Activated T-cell treated with anti-CD3 and anti-CD28 coated beads, Interleukin-2, amount 50 U/mL, for 4 hours (primary cell): ENCODE measurements at regions not wholly inside any gene's neighbourhood (a gene's known extent, or its start where the extent isn't known, plus 50 kb on each side); places are given as distances from the start of the nearest gene placed in this dataset.
"Not testable (repeated sequence)": the region's sequence is repeated elsewhere in the genome, so short reads cannot be mapped to it uniquely, and the experiment has no call there.

ENCODE experiments used
- ATAC-seq, 2 donors: fragments of 200-7000 bp; cut with Tn5 transposase; one replicate each; pipeline ENCODE4 v1.10.0; 2021
- DNase-seq: peaks from one replicate; pipeline ENCODE4 v3.0.0-alpha.2; 2020
- H3K27me3 Mint-ChIP-seq: one replicate; pipeline ENCODE4 v1.8.0; 2021; ENCODE audit warnings: low read depth, mixed read lengths
- H3K36me3 Mint-ChIP-seq: one replicate; pipeline ENCODE4 v1.8.0; 2022; ENCODE audit warnings: mixed read lengths; ENCODE audit not compliant: insufficient read depth
- H3K4me1 Mint-ChIP-seq: one replicate; pipeline ENCODE4 v1.8.0; 2021; ENCODE audit warnings: low read depth, mixed read lengths
- H3K4me3 Mint-ChIP-seq: one replicate; pipeline ENCODE4 v1.8.0; 2021; ENCODE audit warnings: mild to moderate bottlenecking, moderate library complexity, mixed read lengths
- H3K9me3 Mint-ChIP-seq: one replicate; pipeline ENCODE4 v1.8.0; 2021; ENCODE audit warnings: mixed read lengths

GRCh38 chr1:245084551-245084950, 70.2 kb upstream of the KIF26B start:
- Mint-ChIP-seq H3K4me1 (no peaks in the 10 kb centered on the region), H3K27me3 (no peaks in the 10 kb centered on the region), H3K4me3 (no peak overlapping the region), H3K36me3 (no peaks in the 10 kb centered on the region), H3K9me3 (no peaks in the 10 kb centered on the region)
- no peak for DNase-seq
- no peak for ATAC-seq

GRCh38 chr1:245079021-245079609, 75.7 kb upstream of the KIF26B start:
- Mint-ChIP-seq H3K27me3 (peaks cover 5% of the 10 kb centered on the region), H3K4me1 (no peaks in the 10 kb centered on the region), H3K36me3 (peaks cover 2% of the 10 kb centered on the region), H3K4me3 (no peak overlapping the region), H3K9me3 (no peaks in the 10 kb centered on the region)
- ATAC-seq, result no peak
- no peak for DNase-seq

GRCh38 chr1:245074898-245075297, 79.9 kb upstream of the KIF26B start:
- no peaks in the 10 kb centered on the region for H3K4me1 Mint-ChIP-seq
- peaks cover 11% of the 10 kb centered on the region for H3K36me3 Mint-ChIP-seq
- DNase-seq (no peak), ATAC-seq (no peak)
- no peak overlapping the region for H3K4me3 Mint-ChIP-seq
- H3K9me3 Mint-ChIP-seq, result no peaks in the 10 kb centered on the region
- peaks cover 5% of the 10 kb centered on the region for H3K27me3 Mint-ChIP-seq

GRCh38 chr1:245074232-245074747, 80.5 kb upstream of the KIF26B start:
- Mint-ChIP-seq H3K4me1 (no peaks in the 10 kb centered on the region), H3K9me3 (no peaks in the 10 kb centered on the region), H3K4me3 (no peak overlapping the region), H3K27me3 (peaks cover 5% of the 10 kb centered on the region), H3K36me3 (peaks cover 11% of the 10 kb centered on the region)
- no peak for DNase-seq
- no peak for ATAC-seq

GRCh38 chr1:245070836-245071615, 83.8 kb upstream of the KIF26B start:
- no peaks in the 10 kb centered on the region for H3K27me3 Mint-ChIP-seq
- no peaks in the 10 kb centered on the region for H3K9me3 Mint-ChIP-seq
- ATAC-seq, result no peak
- H3K4me1 Mint-ChIP-seq, result no peaks in the 10 kb centered on the region
- H3K4me3 Mint-ChIP-seq, result no peak overlapping the region
- no peak for DNase-seq
- peaks cover 11% of the 10 kb centered on the region for H3K36me3 Mint-ChIP-seq

GRCh38 chr1:245067257-245067656, 87.5 kb upstream of the KIF26B start:
- ATAC-seq, result no peak
- Mint-ChIP-seq H3K4me3 (no peak overlapping the region), H3K4me1 (no peaks in the 10 kb centered on the region), H3K36me3 (peaks cover 10% of the 10 kb centered on the region), H3K27me3 (no peaks in the 10 kb centered on the region), H3K9me3 (no peaks in the 10 kb centered on the region)
- no peak for DNase-seq

- H3K36me3 Mint-ChIP-seq, result peaks cover 1% of the 10 kb centered on the region
- H3K9me3 Mint-ChIP-seq, result no peaks in the 10 kb centered on the region
- no peaks in the 10 kb centered on the region for H3K27me3 Mint-ChIP-seq
- DNase-seq (no peak), ATAC-seq (no peak)
- H3K4me3 Mint-ChIP-seq, result no peak overlapping the region
- H3K4me1 Mint-ChIP-seq, result no peaks in the 10 kb centered on the region
These were observed 92.0 kb upstream of the KIF26B start for GRCh38 chr1:245062741-245063305.

GRCh38 chr1:245061808-245062207, 93.0 kb upstream of the KIF26B start:
- H3K4me3 Mint-ChIP-seq, DNase-seq, H3K4me1 Mint-ChIP-seq, H3K36me3 Mint-ChIP-seq, ATAC-seq, H3K27me3 Mint-ChIP-seq, H3K9me3 Mint-ChIP-seq: not testable (repeated sequence)

GRCh38 chr1:245060684-245061374, 94.0 kb upstream of the KIF26B start:
- peaks cover 1% of the 10 kb centered on the region for H3K36me3 Mint-ChIP-seq
- H3K27me3 Mint-ChIP-seq, result no peaks in the 10 kb centered on the region
- ATAC-seq, result no peak
- no peak for DNase-seq
- no peaks in the 10 kb centered on the region for H3K4me1 Mint-ChIP-seq
- no peak overlapping the region for H3K4me3 Mint-ChIP-seq
- no peaks in the 10 kb centered on the region for H3K9me3 Mint-ChIP-seq

GRCh38 chr1:245059806-245060424, 94.9 kb upstream of the KIF26B start:
- H3K4me1 Mint-ChIP-seq, result no peaks in the 10 kb centered on the region
- H3K9me3 Mint-ChIP-seq, result no peaks in the 10 kb centered on the region
- no peaks in the 10 kb centered on the region for H3K27me3 Mint-ChIP-seq
- no peak for DNase-seq
- no peak for ATAC-seq
- H3K36me3 Mint-ChIP-seq, result no peaks in the 10 kb centered on the region
- H3K4me3 Mint-ChIP-seq, result no peak overlapping the region

- no peak for ATAC-seq
- no peaks in the 10 kb centered on the region for H3K9me3 Mint-ChIP-seq
- peaks cover 4% of the 10 kb centered on the region for H3K36me3 Mint-ChIP-seq
- no peak overlapping the region for H3K4me3 Mint-ChIP-seq
- no peak for DNase-seq
- peaks cover 3% of the 10 kb centered on the region for H3K27me3 Mint-ChIP-seq
- peaks cover 2% of the 10 kb centered on the region for H3K4me1 Mint-ChIP-seq
These were observed 95.9 kb upstream of the KIF26B start for GRCh38 chr1:245058882-245059281.

GRCh38 chr1:245058436-245058835, 96.3 kb upstream of the KIF26B start:
- Mint-ChIP-seq H3K27me3 (peaks cover 3% of the 10 kb centered on the region), H3K4me3 (no peak overlapping the region), H3K4me1 (peaks cover 2% of the 10 kb centered on the region), H3K36me3 (peaks cover 4% of the 10 kb centered on the region), H3K9me3 (no peaks in the 10 kb centered on the region)
- DNase-seq, result no peak
- ATAC-seq, result no peak

GRCh38 chr1:245056913-245057312, 97.9 kb upstream of the KIF26B start:
- H3K4me3 Mint-ChIP-seq, result no peak overlapping the region

GRCh38 chr1:245056296-245056695, 98.5 kb upstream of the KIF26B start:
- not testable (repeated sequence) for H3K27me3 Mint-ChIP-seq, DNase-seq, H3K36me3 Mint-ChIP-seq, H3K9me3 Mint-ChIP-seq, H3K4me3 Mint-ChIP-seq, ATAC-seq
- H3K4me1 Mint-ChIP-seq, result peaks cover 11% of the 10 kb centered on the region

More at GRCh38 chr1:245056913-245057312, 97.9 kb upstream of the KIF26B start:
- Mint-ChIP-seq H3K36me3 (peaks cover 4% of the 10 kb centered on the region), H3K27me3 (peaks cover 4% of the 10 kb centered on the region), H3K9me3 (no peaks in the 10 kb centered on the region), H3K4me1 (peaks cover 5% of the 10 kb centered on the region)
- ATAC-seq (no peak), DNase-seq (no peak)
